ENCODE measurements at regions not wholly inside any gene's neighbourhood (a gene's known extent, or its start where the extent isn't known, plus 50 kb on each side); places are given as distances from the start of the nearest gene placed in this dataset.

DNA sequence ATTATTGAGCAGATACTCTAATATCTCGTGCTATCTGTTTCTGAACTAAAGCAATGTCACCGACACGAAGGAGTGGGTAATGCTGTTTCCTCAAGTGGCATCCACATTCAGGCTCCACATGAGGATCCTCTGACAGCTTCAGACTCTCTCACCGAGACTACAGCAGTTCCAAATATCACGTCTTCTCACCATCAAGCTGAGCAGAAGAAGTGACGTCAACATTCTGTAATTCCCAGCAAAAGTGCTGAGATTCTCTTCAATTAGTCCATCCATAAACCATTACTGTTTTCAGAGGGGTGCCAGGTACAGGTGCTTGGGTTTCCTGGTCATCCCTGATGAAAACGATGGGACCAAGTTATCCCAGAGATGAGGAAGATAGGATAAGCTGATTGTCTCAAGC, 110.0 kb upstream of the DACH1 start:
- no peak for TF ChIP-seq POLR2A (IDR thresholded peaks at IDR 0.05)
- TF ChIP-seq, protein P1, sequence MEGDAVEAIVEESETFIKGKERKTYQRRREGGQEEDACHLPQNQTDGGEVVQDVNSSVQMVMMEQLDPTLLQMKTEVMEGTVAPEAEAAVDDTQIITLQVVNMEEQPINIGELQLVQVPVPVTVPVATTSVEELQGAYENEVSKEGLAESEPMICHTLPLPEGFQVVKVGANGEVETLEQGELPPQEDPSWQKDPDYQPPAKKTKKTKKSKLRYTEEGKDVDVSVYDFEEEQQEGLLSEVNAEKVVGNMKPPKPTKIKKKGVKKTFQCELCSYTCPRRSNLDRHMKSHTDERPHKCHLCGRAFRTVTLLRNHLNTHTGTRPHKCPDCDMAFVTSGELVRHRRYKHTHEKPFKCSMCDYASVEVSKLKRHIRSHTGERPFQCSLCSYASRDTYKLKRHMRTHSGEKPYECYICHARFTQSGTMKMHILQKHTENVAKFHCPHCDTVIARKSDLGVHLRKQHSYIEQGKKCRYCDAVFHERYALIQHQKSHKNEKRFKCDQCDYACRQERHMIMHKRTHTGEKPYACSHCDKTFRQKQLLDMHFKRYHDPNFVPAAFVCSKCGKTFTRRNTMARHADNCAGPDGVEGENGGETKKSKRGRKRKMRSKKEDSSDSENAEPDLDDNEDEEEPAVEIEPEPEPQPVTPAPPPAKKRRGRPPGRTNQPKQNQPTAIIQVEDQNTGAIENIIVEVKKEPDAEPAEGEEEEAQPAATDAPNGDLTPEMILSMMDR (IDR thresholded peaks at IDR 0.05): no peak

Data from esophagus squamous epithelium (tissue), 4 donors.